ENCODE measurements at regions not wholly inside any gene's neighbourhood (a gene's known extent, or its start where the extent isn't known, plus 50 kb on each side); places are given as distances from the start of the nearest gene placed in this dataset.

- intact Hi-C loops (cut with micrococcal nuclease), result no loop called here
- Mint-ChIP-seq H3K27ac (no peak overlapping the region), H3K4me1 (ENCODE audit: low read depth) (no peaks in the 10 kb centered on the region), H3K36me3 (ENCODE audit: low read depth) (no peaks in the 10 kb centered on the region), H3K9me3 (peaks cover 15% of the 10 kb centered on the region), H3K4me3 (no peak overlapping the region), H3K27me3 (no peaks in the 10 kb centered on the region)
- CTCF ChIA-PET, result no interaction called here
- ATAC-seq (no peak), DNase-seq (no peak)
- POLR2A ChIA-PET, result no interaction called here
- TF ChIP-seq CTCF (IDR thresholded peaks at IDR 0.05), result no peak
Observed at GRCh38 chr7:63073286-63073685, 925.4 kb upstream of the ZNF722 start.

GRCh38 chr7:63073736-63074135 lies 924.9 kb upstream of the ZNF722 start:
- no peak for TF ChIP-seq CTCF (IDR thresholded peaks at IDR 0.05)
- H3K36me3 Mint-ChIP-seq (ENCODE audit: low read depth), result peaks cover 1% of the 10 kb centered on the region
- no peak overlapping the region for H3K27ac Mint-ChIP-seq
- no peaks in the 10 kb centered on the region for H3K27me3 Mint-ChIP-seq
- POLR2A ChIA-PET, result no interaction called here
- ATAC-seq, result no peak
- intact Hi-C loops (cut with micrococcal nuclease), result no loop called here
- DNase-seq, result no peak
- no peak overlapping the region for H3K4me3 Mint-ChIP-seq
- H3K4me1 Mint-ChIP-seq (ENCODE audit: low read depth), result no peaks in the 10 kb centered on the region
- peaks cover 17% of the 10 kb centered on the region for H3K9me3 Mint-ChIP-seq
- CTCF ChIA-PET, result no interaction called here

- TF ChIP-seq CTCF (IDR thresholded peaks at IDR 0.05), result no peak
Observed at GRCh38 chr7:63077841-63078240, 920.8 kb upstream of the ZNF722 start.

GRCh38 chr7:63080406-63080805 lies 918.2 kb upstream of the ZNF722 start:
- no peaks in the 10 kb centered on the region for H3K4me1 Mint-ChIP-seq (ENCODE audit: low read depth)
- ATAC-seq (no peak), DNase-seq (no peak)
- H3K36me3 Mint-ChIP-seq (ENCODE audit: low read depth), result peaks cover 1% of the 10 kb centered on the region
- H3K27ac Mint-ChIP-seq, result no peak overlapping the region
- H3K27me3 Mint-ChIP-seq, result no peaks in the 10 kb centered on the region
- H3K4me3 Mint-ChIP-seq, result no peak overlapping the region
- H3K9me3 Mint-ChIP-seq, result peaks cover 30% of the 10 kb centered on the region
- intact Hi-C loops (cut with micrococcal nuclease), result no loop called here
- POLR2A ChIA-PET, result no interaction called here
- CTCF ChIA-PET, result no interaction called here
- no peak for TF ChIP-seq CTCF (IDR thresholded peaks at IDR 0.05)

More at GRCh38 chr7:63077841-63078240, 920.8 kb upstream of the ZNF722 start:
- Mint-ChIP-seq H3K4me3 (no peak overlapping the region), H3K27me3 (no peaks in the 10 kb centered on the region), H3K36me3 (ENCODE audit: low read depth) (peaks cover 1% of the 10 kb centered on the region), H3K27ac (no peak overlapping the region), H3K4me1 (ENCODE audit: low read depth) (no peaks in the 10 kb centered on the region), H3K9me3 (peaks cover 25% of the 10 kb centered on the region)
- ATAC-seq, result no peak
- POLR2A ChIA-PET, result no interaction called here
- DNase-seq, result no peak
- CTCF ChIA-PET, result no interaction called here
- intact Hi-C loops (cut with micrococcal nuclease), result no loop called here

GRCh38 chr7:63080831-63081230 lies 917.8 kb upstream of the ZNF722 start:
- no peaks in the 10 kb centered on the region for H3K4me1 Mint-ChIP-seq (ENCODE audit: low read depth)
- H3K27ac Mint-ChIP-seq, result no peak overlapping the region
- peaks cover 1% of the 10 kb centered on the region for H3K36me3 Mint-ChIP-seq (ENCODE audit: low read depth)
- H3K4me3 Mint-ChIP-seq, result no peak overlapping the region
- DNase-seq, result no peak
- POLR2A ChIA-PET, result no interaction called here
- intact Hi-C loops (cut with micrococcal nuclease), result no loop called here
- CTCF ChIA-PET, result no interaction called here
- H3K9me3 Mint-ChIP-seq, result peaks cover 30% of the 10 kb centered on the region
- no peak for ATAC-seq
- TF ChIP-seq CTCF (IDR thresholded peaks at IDR 0.05), result no peak
- H3K27me3 Mint-ChIP-seq, result no peaks in the 10 kb centered on the region

Data from activated CD8-positive, alpha-beta T cell treated with anti-CD3 and anti-CD28 coated beads for 36 hours (primary cell).